ENCODE measurements at regions not wholly inside any gene's neighbourhood (a gene's known extent, or its start where the extent isn't known, plus 50 kb on each side); places are given as distances from the start of the nearest gene placed in this dataset.

GRCh38 chr6:21748343-21749056 is 154.9 kb downstream of the SOX4 start:
- TF ChIP-seq CTCF (IDR thresholded peaks at IDR 0.05; ENCODE audit: insufficient read depth, low read depth, low read length, missing control alignments) = no peak
- DNase-seq (ENCODE audit: low read depth) = peak; percentile 69
- no peak overlapping the region for H3K4me3 ChIP-seq (ENCODE audit: low read length)

GRCh38 chr6:21749754-21750153 is 156.2 kb downstream of the SOX4 start:
- no peak overlapping the region for H3K4me3 ChIP-seq (ENCODE audit: low read length)
- no peak for TF ChIP-seq CTCF (IDR thresholded peaks at IDR 0.05; ENCODE audit: insufficient read depth, low read depth, low read length, missing control alignments)
- no peak for DNase-seq (ENCODE audit: low read depth)

GRCh38 chr6:21750575-21750974 is 157.0 kb downstream of the SOX4 start:
- TF ChIP-seq CTCF (IDR thresholded peaks at IDR 0.05; ENCODE audit: insufficient read depth, low read depth, low read length, missing control alignments) = no peak
- DNase-seq (ENCODE audit: low read depth) = no peak
- no peak overlapping the region for H3K4me3 ChIP-seq (ENCODE audit: low read length)

GRCh38 chr6:21751608-21752007 is 158.1 kb downstream of the SOX4 start:
- no peak for DNase-seq (ENCODE audit: low read depth)
- H3K4me3 ChIP-seq (ENCODE audit: low read length) = no peak overlapping the region
- TF ChIP-seq CTCF (IDR thresholded peaks at IDR 0.05; ENCODE audit: insufficient read depth, low read depth, low read length, missing control alignments) = no peak

GRCh38 chr6:21752054-21752811 is 158.7 kb downstream of the SOX4 start:
- no peak overlapping the region for H3K4me3 ChIP-seq (ENCODE audit: low read length)
- peak; percentile 71 for DNase-seq (ENCODE audit: low read depth)
- no peak for TF ChIP-seq CTCF (IDR thresholded peaks at IDR 0.05; ENCODE audit: insufficient read depth, low read depth, low read length, missing control alignments)

GRCh38 chr6:21753241-21754108 is 159.9 kb downstream of the SOX4 start:
- no peak overlapping the region for H3K4me3 ChIP-seq (ENCODE audit: low read length)
- no peak for DNase-seq (ENCODE audit: low read depth)
- TF ChIP-seq CTCF (IDR thresholded peaks at IDR 0.05; ENCODE audit: insufficient read depth, low read depth, low read length, missing control alignments) = no peak
